Lung (tissue), 11 donors: ENCODE measurements at regions not wholly inside any gene's neighbourhood (a gene's known extent, or its start where the extent isn't known, plus 50 kb on each side); places are given as distances from the start of the nearest gene placed in this dataset.
"Not testable (repeated sequence)": the region's sequence is repeated elsewhere in the genome, so short reads cannot be mapped to it uniquely, and the experiment has no call there.

Source experiments
- ATAC-seq: fragments of 200-7000 bp; cut with Tn5 transposase; one replicate; pipeline ENCODE4 v1.9.1; 2020; ENCODE audit warnings: moderate number of reproducible peaks; ENCODE audit not compliant: insufficient read depth, low FRiP score
- DNase-seq, 3 donors: peaks; one replicate each; pipeline ENCODE4 v3.0.0-alpha.2; 2013 to 2017
- H3K27ac ChIP-seq, 2 donors: one replicate each; pipeline ENCODE4 v1.5.1; 2013; ENCODE audit warnings: mild to moderate bottlenecking in 2 of 2, moderate library complexity in 2 of 2, control low read depth in 1 of 2, inconsistent platforms in 1 of 2, low read depth in 1 of 2, low read length in 1 of 2
- H3K27me3 ChIP-seq, 3 donors: one replicate each; pipeline ENCODE4 v1.5.1; 2013; ENCODE audit warnings: low read length in 2 of 3; ENCODE audit not compliant: control insufficient read depth in 3 of 3, insufficient read depth in 3 of 3
- H3K36me3 ChIP-seq, 4 donors: one replicate each; pipeline ENCODE4 v1.5.1; 2013; ENCODE audit warnings: low read length in 4 of 4, mild to moderate bottlenecking in 1 of 4, moderate library complexity in 1 of 4; ENCODE audit not compliant: control insufficient read depth in 4 of 4, insufficient read depth in 4 of 4
- H3K4me1 ChIP-seq, 5 donors: one replicate each; pipeline ENCODE4 v1.5.1; 2013; ENCODE audit warnings: low read length in 5 of 5, mild to moderate bottlenecking in 2 of 5, moderate library complexity in 1 of 5; ENCODE audit not compliant: control insufficient read depth in 5 of 5, insufficient read depth in 5 of 5
- H3K4me3 ChIP-seq: one replicate; pipeline ENCODE4 v1.5.1; 2013; ENCODE audit warnings: mild to moderate bottlenecking, control low read depth, moderate library complexity
- H3K9ac ChIP-seq, 2 donors: one replicate each; pipeline ENCODE4 v1.5.1; 2013; ENCODE audit warnings: low read length in 2 of 2, control low read depth in 1 of 2; ENCODE audit not compliant: insufficient read depth in 1 of 2
- H3K9me3 ChIP-seq, 4 donors: one replicate each; pipeline ENCODE4 v1.5.1; 2013; ENCODE audit warnings: low read length in 3 of 4, mild to moderate bottlenecking in 1 of 4, moderate library complexity in 1 of 4; ENCODE audit not compliant: control insufficient read depth in 4 of 4, insufficient read depth in 3 of 4
- WGBS, 2 donors: extraction: QIAGEN DNeasy Blood & Tissue Kit; methylation state at CpG; one replicate each; pipeline ENCODE4 v1.1.7; 2013; 5-methylcytosine and 5-hydroxymethylcytosine counted together
- TF ChIP-seq, protein P1 (sequence below): IDR thresholded peaks from 2 replicates; pipeline ENCODE4 v1.5.1; 2012; ENCODE audit warnings: mild to moderate bottlenecking; ENCODE audit errors: control extremely low read depth, extremely low read depth
- donor health status: control.
- donor health status: control.
- donor health status: Bipolar disorder and iron deficiency.
- donor health status: healthy.
- donor health status: DM: yes; HTN: yes; CAD: no.

- Histone ChIP-seq H3K27me3 (no peaks in the 10 kb centered on the region), H3K4me1 (no peaks in the 10 kb centered on the region), H3K36me3 (no peaks in the 10 kb centered on the region), H3K27ac (no peak overlapping the region), H3K9me3 (peaks cover 0 to 2% (median 0%) of the 10 kb centered on the region in 4 donors), H3K4me3 (no peak overlapping the region), H3K9ac (no peak overlapping the region)
- no peak for ATAC-seq
- DNase-seq: no peak
- TF ChIP-seq, protein P1, sequence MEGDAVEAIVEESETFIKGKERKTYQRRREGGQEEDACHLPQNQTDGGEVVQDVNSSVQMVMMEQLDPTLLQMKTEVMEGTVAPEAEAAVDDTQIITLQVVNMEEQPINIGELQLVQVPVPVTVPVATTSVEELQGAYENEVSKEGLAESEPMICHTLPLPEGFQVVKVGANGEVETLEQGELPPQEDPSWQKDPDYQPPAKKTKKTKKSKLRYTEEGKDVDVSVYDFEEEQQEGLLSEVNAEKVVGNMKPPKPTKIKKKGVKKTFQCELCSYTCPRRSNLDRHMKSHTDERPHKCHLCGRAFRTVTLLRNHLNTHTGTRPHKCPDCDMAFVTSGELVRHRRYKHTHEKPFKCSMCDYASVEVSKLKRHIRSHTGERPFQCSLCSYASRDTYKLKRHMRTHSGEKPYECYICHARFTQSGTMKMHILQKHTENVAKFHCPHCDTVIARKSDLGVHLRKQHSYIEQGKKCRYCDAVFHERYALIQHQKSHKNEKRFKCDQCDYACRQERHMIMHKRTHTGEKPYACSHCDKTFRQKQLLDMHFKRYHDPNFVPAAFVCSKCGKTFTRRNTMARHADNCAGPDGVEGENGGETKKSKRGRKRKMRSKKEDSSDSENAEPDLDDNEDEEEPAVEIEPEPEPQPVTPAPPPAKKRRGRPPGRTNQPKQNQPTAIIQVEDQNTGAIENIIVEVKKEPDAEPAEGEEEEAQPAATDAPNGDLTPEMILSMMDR: no peak
- WGBS, 2 donors: 38 to 61% methylated on average over 1 of the region's 1 CpG
These were observed 782.6 kb upstream of the CHORDC1 start for GRCh38 chr11:91005458-91005857.

- H3K4me1 ChIP-seq: peaks cover 0 to 4% (median 0%) of the 10 kb centered on the region in 5 donors
- TF ChIP-seq, protein P1: no peak
- ATAC-seq (no peak), DNase-seq (no peak)
- no peaks in the 10 kb centered on the region for H3K36me3 ChIP-seq
- H3K9me3 ChIP-seq: no peaks in the 10 kb centered on the region
- no peak overlapping the region for H3K4me3 ChIP-seq
- no peaks in the 10 kb centered on the region for H3K27me3 ChIP-seq
- H3K9ac ChIP-seq: no peak overlapping the region
- H3K27ac ChIP-seq: no peak overlapping the region
- 70 to 71% methylated on average over 3 of the region's 3 CpGs for WGBS, 2 donors
These were observed 774.4 kb upstream of the CHORDC1 start for GRCh38 chr11:90997241-90997640.

- WGBS, 2 donors: 89 to 92% methylated on average over 10 to 18 of the region's 22 CpGs
- not testable (repeated sequence) for H3K9me3 ChIP-seq, DNase-seq, H3K4me3 ChIP-seq, H3K9ac ChIP-seq, H3K27me3 ChIP-seq, H3K4me1 ChIP-seq, ATAC-seq, H3K36me3 ChIP-seq, H3K27ac ChIP-seq
These were observed 749.3 kb upstream of the CHORDC1 start for GRCh38 chr11:90972159-90972558.

GRCh38 chr11:90947930-90948329 is 725.1 kb upstream of the CHORDC1 start:
- Histone ChIP-seq H3K27ac (no peak overlapping the region), H3K4me3 (no peak overlapping the region), H3K9ac (no peak overlapping the region), H3K27me3 (no peaks in the 10 kb centered on the region), H3K4me1 (no peaks in the 10 kb centered on the region), H3K9me3 (no peaks in the 10 kb centered on the region), H3K36me3 (no peaks in the 10 kb centered on the region)
- TF ChIP-seq, protein P1: no peak
- peak in 2 of 3 donors; percentile 1 for DNase-seq
- ATAC-seq: no peak
